ENCODE measurements at regions not wholly inside any gene's neighbourhood (a gene's known extent, or its start where the extent isn't known, plus 50 kb on each side); places are given as distances from the start of the nearest gene placed in this dataset.

DNA sequence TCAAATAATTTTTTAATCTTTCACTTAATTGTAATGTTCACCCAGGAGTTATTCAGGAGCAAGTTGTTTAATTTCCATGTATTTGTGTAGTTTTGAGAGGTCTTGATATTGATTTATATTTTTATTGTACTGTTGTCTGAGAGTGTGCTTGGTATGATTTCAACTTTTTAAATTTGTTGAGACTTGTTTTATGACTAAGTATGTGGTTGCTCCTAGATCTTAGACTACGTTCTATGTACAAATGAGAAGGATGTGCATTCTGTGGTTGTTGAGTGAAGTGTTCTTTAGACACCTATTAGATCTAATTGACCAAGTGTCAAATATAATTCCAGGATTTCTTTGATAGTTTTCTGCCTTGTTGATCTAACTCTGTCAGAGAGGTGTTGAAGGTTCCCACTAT lies 353.3 kb upstream of the GNPDA2 start:
- DNase-seq (ENCODE audit: low spot score): no peak
- TF ChIP-seq, protein P1, sequence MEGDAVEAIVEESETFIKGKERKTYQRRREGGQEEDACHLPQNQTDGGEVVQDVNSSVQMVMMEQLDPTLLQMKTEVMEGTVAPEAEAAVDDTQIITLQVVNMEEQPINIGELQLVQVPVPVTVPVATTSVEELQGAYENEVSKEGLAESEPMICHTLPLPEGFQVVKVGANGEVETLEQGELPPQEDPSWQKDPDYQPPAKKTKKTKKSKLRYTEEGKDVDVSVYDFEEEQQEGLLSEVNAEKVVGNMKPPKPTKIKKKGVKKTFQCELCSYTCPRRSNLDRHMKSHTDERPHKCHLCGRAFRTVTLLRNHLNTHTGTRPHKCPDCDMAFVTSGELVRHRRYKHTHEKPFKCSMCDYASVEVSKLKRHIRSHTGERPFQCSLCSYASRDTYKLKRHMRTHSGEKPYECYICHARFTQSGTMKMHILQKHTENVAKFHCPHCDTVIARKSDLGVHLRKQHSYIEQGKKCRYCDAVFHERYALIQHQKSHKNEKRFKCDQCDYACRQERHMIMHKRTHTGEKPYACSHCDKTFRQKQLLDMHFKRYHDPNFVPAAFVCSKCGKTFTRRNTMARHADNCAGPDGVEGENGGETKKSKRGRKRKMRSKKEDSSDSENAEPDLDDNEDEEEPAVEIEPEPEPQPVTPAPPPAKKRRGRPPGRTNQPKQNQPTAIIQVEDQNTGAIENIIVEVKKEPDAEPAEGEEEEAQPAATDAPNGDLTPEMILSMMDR (IDR thresholded peaks at IDR 0.05; ENCODE audit: extremely low read depth, missing control alignments): no peak

- no peak for DNase-seq (ENCODE audit: low spot score)
- TF ChIP-seq, protein P1 (IDR thresholded peaks at IDR 0.05; ENCODE audit: extremely low read depth, missing control alignments): no peak
Observed at GRCh38 chr4:45078201-45078600, 351.8 kb upstream of the GNPDA2 start.

DNA sequence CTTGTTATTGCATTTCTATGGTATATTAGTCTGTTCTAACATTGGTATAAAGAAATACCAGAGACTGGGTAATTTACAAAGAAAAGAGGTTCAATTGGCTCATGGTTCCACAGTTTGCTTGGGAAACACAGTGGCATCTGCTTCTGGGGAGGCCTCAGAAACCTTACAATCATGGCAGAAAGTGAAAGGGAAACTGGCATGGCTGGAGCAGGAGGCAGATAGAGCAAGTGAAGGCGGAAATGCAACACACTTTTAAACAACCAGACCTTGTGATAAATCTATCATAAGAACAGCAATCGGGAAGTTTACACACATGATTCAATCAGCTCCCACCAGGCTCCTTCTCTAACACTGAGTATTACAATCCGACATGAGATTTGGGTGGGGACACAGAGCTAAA lies 346.6 kb upstream of the GNPDA2 start:
- no peak for DNase-seq (ENCODE audit: low spot score)
- TF ChIP-seq, protein P1 (IDR thresholded peaks at IDR 0.05; ENCODE audit: extremely low read depth, missing control alignments): no peak

- TF ChIP-seq, protein P1 (IDR thresholded peaks at IDR 0.05; ENCODE audit: extremely low read depth, missing control alignments): no peak
- DNase-seq (ENCODE audit: low spot score): no peak
Observed at GRCh38 chr4:45064741-45065140, 338.4 kb upstream of the GNPDA2 start.

DNA sequence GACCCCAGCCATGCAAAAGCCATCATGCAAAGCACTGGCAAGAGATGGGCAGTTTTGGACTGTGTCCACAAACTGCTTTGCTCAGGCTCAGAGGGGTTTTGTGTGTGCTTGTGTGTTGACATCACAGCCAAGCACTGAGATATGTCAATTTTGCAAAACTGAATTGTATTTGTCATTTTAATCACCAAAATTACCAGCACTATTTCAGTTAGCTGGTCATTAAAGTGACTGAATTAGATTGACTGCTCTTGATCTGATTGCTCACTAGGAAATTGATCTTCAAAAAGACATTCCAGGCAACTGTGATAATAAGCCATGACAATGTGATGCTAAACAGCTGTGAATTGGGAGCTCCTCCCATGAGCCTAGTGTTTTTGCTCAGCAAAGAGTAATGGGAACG lies 337.3 kb upstream of the GNPDA2 start:
- TF ChIP-seq, protein P1 (IDR thresholded peaks at IDR 0.05; ENCODE audit: extremely low read depth, missing control alignments): no peak

DNA sequence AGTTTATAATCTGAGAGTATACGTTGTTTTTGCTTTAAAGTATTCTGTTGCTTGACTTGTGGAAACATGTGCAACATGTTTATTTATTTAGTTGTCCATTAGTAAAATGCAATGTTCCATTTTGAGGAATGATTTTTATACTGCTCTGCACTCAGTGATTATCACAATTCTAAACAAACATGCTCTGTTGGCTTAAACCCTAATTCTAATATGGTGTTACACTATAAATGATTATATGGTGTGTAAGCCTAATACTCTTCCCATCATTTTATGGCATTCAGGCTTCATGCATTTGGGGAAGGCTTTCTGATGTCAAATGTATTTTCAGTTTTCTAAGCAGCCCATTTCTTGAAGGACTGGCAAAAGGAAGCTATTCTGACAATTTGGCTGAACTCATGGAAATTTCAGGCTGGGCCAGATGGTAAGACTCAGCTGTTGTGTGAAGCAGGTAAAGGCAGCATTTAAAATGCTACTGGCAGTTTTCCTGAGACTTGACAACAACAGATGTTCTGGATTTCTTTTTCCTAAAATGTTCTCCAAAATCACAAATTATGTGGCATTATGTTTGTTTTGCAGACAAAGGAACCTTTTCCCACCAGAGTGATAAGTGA lies 336.7 kb upstream of the GNPDA2 start:
- TF ChIP-seq, protein P1 (IDR thresholded peaks at IDR 0.05; ENCODE audit: extremely low read depth, missing control alignments): no peak
- no peak for DNase-seq (ENCODE audit: low spot score)

More for the DNA sequence above, 337.3 kb upstream of the GNPDA2 start:
- no peak for DNase-seq (ENCODE audit: low spot score)

DNA sequence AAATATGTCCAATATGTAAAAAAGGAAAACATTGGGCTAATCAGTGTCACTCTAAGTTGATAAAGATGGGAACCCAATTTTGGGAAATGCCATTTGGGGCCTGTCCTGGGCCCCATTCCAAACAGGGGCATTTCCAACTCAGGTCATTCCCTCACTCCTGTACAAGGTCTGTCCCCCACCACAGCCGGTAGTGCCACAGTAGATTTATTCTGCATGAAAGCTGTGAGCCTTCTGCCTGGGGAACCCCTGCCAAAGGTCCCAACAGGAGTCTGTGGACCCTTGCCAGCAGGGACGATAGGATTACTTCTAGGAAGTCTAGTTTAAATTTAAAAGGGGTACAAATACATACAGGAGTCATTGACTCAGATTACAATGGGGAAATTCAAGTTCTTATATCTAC lies 317.6 kb upstream of the GNPDA2 start:
- TF ChIP-seq, protein P1 (IDR thresholded peaks at IDR 0.05; ENCODE audit: extremely low read depth, missing control alignments): no peak
- DNase-seq (ENCODE audit: low spot score): no peak
